Neural progenitor cell (in vitro differentiated cells): ENCODE measurements at regions not wholly inside any gene's neighbourhood (a gene's known extent, or its start where the extent isn't known, plus 50 kb on each side); places are given as distances from the start of the nearest gene placed in this dataset.

ENCODE experiments used
- DNase-seq: peaks from one replicate; pipeline ENCODE4 v3.0.0-alpha.2; 2016; ENCODE audit warnings: low spot score
- H2AFZ ChIP-seq: fragments of 200-600 bp; sonication (generic); replicated peaks from 2 replicates; pipeline ENCODE4 v1.6.1; 2016; ENCODE audit warnings: antibody characterized with exemption
- H3F3A ChIP-seq: fragments of 200-600 bp; sonication (generic); 2 replicates; pipeline ENCODE4 v1.6.1; 2016; ENCODE audit warnings: antibody characterized with exemption, low read depth
- H3K27ac ChIP-seq: fragments of 200-600 bp; sonication (generic); 2 replicates; pipeline ENCODE4 v1.5.1; 2016; ENCODE audit warnings: mild to moderate bottlenecking
- H3K27me3 ChIP-seq: fragments of 200-600 bp; sonication (generic); 2 replicates; pipeline ENCODE4 v1.6.1; 2016; ENCODE audit warnings: mild to moderate bottlenecking, moderate library complexity
- H3K36me3 ChIP-seq: fragments of 200-600 bp; sonication (generic); 2 replicates; pipeline ENCODE4 v1.5.1; 2016
- H3K4me1 ChIP-seq: fragments of 200-600 bp; sonication (generic); 2 replicates; pipeline ENCODE4 v1.6.1; 2016; ENCODE audit warnings: mixed run types
- H3K4me2 ChIP-seq: fragments of 200-600 bp; sonication (generic); 2 replicates; pipeline ENCODE4 v1.6.1; 2016
- H3K4me3 ChIP-seq: fragments of 200-600 bp; sonication (generic); 2 replicates; pipeline ENCODE4 v1.5.1; 2016
- H3K79me2 ChIP-seq: fragments of 200-600 bp; sonication (generic); 2 replicates; pipeline ENCODE4 v1.6.1; 2016; ENCODE audit warnings: low read depth
- H3K9ac ChIP-seq: fragments of 200-600 bp; sonication (generic); 2 replicates; pipeline ENCODE4 v1.6.1; 2016
- H3K9me3 ChIP-seq: fragments of 200-600 bp; sonication (generic); 2 replicates; pipeline ENCODE4 v1.5.1; 2016; ENCODE audit warnings: low read depth
- H4K20me1 ChIP-seq: fragments of 200-600 bp; sonication (generic); 2 replicates; pipeline ENCODE4 v1.6.1; 2016; ENCODE audit warnings: low read depth
- H3K27ac Mint-ChIP-seq: 3 replicates; pipeline ENCODE4 v1.8.0; 2021; ENCODE audit warnings: mixed read lengths
- H3K27me3 Mint-ChIP-seq: 2 replicates; pipeline ENCODE4 v1.8.0; 2022; ENCODE audit warnings: low read depth, mild to moderate bottlenecking, inconsistent platforms, moderate library complexity, mixed read lengths; ENCODE audit not compliant: insufficient read depth
- H3K36me3 Mint-ChIP-seq: 3 replicates; pipeline ENCODE4 v1.8.0; 2021; ENCODE audit warnings: mixed read lengths
- H3K4me1 Mint-ChIP-seq: 3 replicates; pipeline ENCODE4 v1.8.0; 2021; ENCODE audit warnings: mixed read lengths
- H3K4me3 Mint-ChIP-seq: 3 replicates; pipeline ENCODE4 v1.8.0; 2021; ENCODE audit warnings: mild to moderate bottlenecking, moderate library complexity, mixed read lengths
- H3K9me3 Mint-ChIP-seq: 3 replicates; pipeline ENCODE4 v1.8.0; 2020; ENCODE audit warnings: mixed read lengths
- EZH2 ChIP-seq: fragments of 200-600 bp; sonication (generic); IDR thresholded peaks from 2 replicates; pipeline ENCODE4 v1.6.1; 2017; ENCODE audit warnings: antibody characterized with exemption, mild to moderate bottlenecking, moderate library complexity
- EZH2phosphoT487 ChIP-seq: fragments of 200-600 bp; sonication (generic); IDR thresholded peaks from 2 replicates; pipeline ENCODE4 v1.6.1; 2017; ENCODE audit warnings: antibody characterized with exemption
- TF ChIP-seq, protein P1 (sequence below): fragments of 200-600 bp; sonication (generic); IDR thresholded peaks from 2 replicates; pipeline ENCODE4 v1.5.1; 2017; ENCODE audit warnings: antibody characterized with exemption, mild to moderate bottlenecking

DNA sequence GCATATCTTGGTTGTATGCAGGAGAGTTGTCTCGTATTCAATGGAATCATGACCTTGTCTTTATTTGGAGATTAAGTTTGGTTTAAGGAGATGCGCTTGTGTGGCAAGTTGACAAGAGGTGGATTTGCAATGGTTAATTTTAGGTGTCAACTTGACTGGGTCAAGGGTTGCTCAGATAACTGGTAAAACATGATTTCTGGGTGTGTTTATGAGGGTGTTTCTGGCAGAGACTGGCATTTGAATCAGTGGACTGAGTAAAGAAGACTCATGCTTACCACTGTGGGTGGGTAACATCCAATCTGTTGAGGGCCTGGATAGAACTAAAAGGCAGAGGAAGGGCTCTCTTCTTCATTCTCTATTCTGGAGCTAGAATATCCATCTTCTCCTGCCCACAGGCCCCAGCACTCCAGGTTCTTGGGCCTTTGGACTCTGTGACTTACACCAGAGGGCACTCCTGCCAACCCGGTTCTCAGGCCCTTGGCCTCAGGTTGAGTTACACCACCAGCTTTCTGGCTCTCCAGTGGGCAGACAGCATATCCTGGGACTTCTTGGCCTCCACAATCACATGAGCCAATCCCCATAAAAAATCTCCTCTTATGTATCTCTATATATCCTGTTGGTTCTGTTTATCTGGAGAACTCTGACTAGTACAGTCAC lies 141.5 kb upstream of the ARID2 start:
- Mint-ChIP-seq H3K36me3 (no peaks in the 10 kb centered on the region), H3K4me1 (no peaks in the 10 kb centered on the region), H3K27ac (no peak overlapping the region), H3K27me3 (peaks cover 7% of the 10 kb centered on the region), H3K9me3 (no peaks in the 10 kb centered on the region), H3K4me3 (no peak overlapping the region)
- no peak overlapping the region for H3K9ac ChIP-seq
- no peaks in the 10 kb centered on the region for H4K20me1 ChIP-seq
- no peak for DNase-seq
- no peaks in the 10 kb centered on the region for H3K79me2 ChIP-seq
- H2AFZ ChIP-seq = no peak overlapping the region
- no peaks in the 10 kb centered on the region for H3K27me3 ChIP-seq
- TF ChIP-seq, protein P1, sequence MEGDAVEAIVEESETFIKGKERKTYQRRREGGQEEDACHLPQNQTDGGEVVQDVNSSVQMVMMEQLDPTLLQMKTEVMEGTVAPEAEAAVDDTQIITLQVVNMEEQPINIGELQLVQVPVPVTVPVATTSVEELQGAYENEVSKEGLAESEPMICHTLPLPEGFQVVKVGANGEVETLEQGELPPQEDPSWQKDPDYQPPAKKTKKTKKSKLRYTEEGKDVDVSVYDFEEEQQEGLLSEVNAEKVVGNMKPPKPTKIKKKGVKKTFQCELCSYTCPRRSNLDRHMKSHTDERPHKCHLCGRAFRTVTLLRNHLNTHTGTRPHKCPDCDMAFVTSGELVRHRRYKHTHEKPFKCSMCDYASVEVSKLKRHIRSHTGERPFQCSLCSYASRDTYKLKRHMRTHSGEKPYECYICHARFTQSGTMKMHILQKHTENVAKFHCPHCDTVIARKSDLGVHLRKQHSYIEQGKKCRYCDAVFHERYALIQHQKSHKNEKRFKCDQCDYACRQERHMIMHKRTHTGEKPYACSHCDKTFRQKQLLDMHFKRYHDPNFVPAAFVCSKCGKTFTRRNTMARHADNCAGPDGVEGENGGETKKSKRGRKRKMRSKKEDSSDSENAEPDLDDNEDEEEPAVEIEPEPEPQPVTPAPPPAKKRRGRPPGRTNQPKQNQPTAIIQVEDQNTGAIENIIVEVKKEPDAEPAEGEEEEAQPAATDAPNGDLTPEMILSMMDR = no peak
- TF ChIP-seq EZH2phosphoT487 = no peak
- no peak for TF ChIP-seq EZH2
- no peak overlapping the region for H3K4me3 ChIP-seq
- no peaks in the 10 kb centered on the region for H3K36me3 ChIP-seq
- H3K27ac ChIP-seq = no peak overlapping the region
- H3K9me3 ChIP-seq = no peaks in the 10 kb centered on the region
- peaks cover under 1% of the 10 kb centered on the region for H3K4me1 ChIP-seq
- no peak overlapping the region for H3K4me2 ChIP-seq
- no peaks in the 10 kb centered on the region for H3F3A ChIP-seq

- H2AFZ ChIP-seq = no peak overlapping the region
- no peaks in the 10 kb centered on the region for H3K4me1 Mint-ChIP-seq
- no peak for DNase-seq
- no peak overlapping the region for H3K4me3 Mint-ChIP-seq
- H3K27ac ChIP-seq = no peak overlapping the region
- TF ChIP-seq, protein P1 = no peak
- no peak for TF ChIP-seq EZH2
- TF ChIP-seq EZH2phosphoT487 = no peak
- H3K27me3 ChIP-seq = no peaks in the 10 kb centered on the region
- no peak overlapping the region for H3K4me2 ChIP-seq
- no peaks in the 10 kb centered on the region for H3K9me3 ChIP-seq
- peaks cover 4% of the 10 kb centered on the region for H3K27me3 Mint-ChIP-seq
- H3K9me3 Mint-ChIP-seq = peaks cover 2% of the 10 kb centered on the region
- H3K79me2 ChIP-seq = no peaks in the 10 kb centered on the region
- no peaks in the 10 kb centered on the region for H4K20me1 ChIP-seq
- no peaks in the 10 kb centered on the region for H3F3A ChIP-seq
- H3K36me3 Mint-ChIP-seq = no peaks in the 10 kb centered on the region
- H3K27ac Mint-ChIP-seq = no peak overlapping the region
- no peaks in the 10 kb centered on the region for H3K4me1 ChIP-seq
- no peak overlapping the region for H3K4me3 ChIP-seq
- H3K36me3 ChIP-seq = no peaks in the 10 kb centered on the region
- H3K9ac ChIP-seq = no peak overlapping the region
Observed at GRCh38 chr12:45590646-45591045, 138.9 kb upstream of the ARID2 start.

DNA sequence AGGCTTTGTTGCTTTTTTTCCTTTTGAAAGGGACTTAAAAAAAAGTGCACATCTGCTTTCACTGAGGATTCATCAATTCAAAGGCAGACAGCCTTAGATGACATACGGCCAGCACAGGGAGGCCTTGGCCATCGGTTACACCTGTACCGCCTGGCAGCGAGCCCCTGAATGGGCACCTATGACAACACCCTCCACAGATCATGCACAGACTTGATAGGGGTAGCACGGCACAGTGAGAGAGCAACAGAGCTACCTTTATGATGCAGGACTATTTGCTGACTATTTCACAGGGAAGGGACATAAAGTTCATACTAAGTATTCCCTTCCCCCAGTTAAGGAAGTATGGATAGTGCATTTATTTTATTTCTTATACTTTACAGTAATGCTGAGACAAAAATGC lies 137.9 kb upstream of the ARID2 start:
- H3K36me3 ChIP-seq = no peaks in the 10 kb centered on the region

More for the DNA sequence above, 137.9 kb upstream of the ARID2 start:
- no peak overlapping the region for H3K4me3 ChIP-seq
- H3K4me1 Mint-ChIP-seq = no peaks in the 10 kb centered on the region
- peaks cover 2% of the 10 kb centered on the region for H3K9me3 Mint-ChIP-seq
- H3K9ac ChIP-seq = no peak overlapping the region
- no peaks in the 10 kb centered on the region for H3F3A ChIP-seq
- H3K27ac Mint-ChIP-seq = no peak overlapping the region
- DNase-seq = no peak
- no peak overlapping the region for H3K4me2 ChIP-seq
- TF ChIP-seq EZH2 = no peak
- TF ChIP-seq, protein P1 = no peak
- no peak for TF ChIP-seq EZH2phosphoT487
- H3K4me1 ChIP-seq = no peaks in the 10 kb centered on the region
- H3K79me2 ChIP-seq = no peaks in the 10 kb centered on the region
- no peak overlapping the region for H3K4me3 Mint-ChIP-seq
- no peaks in the 10 kb centered on the region for H3K9me3 ChIP-seq
- H3K27ac ChIP-seq = no peak overlapping the region
- H4K20me1 ChIP-seq = no peaks in the 10 kb centered on the region
- no peaks in the 10 kb centered on the region for H3K36me3 Mint-ChIP-seq
- H2AFZ ChIP-seq = no peak overlapping the region
- H3K27me3 ChIP-seq = no peaks in the 10 kb centered on the region
- peaks cover 4% of the 10 kb centered on the region for H3K27me3 Mint-ChIP-seq
